ENCODE measurements at regions not wholly inside any gene's neighbourhood (a gene's known extent, or its start where the extent isn't known, plus 50 kb on each side); places are given as distances from the start of the nearest gene placed in this dataset.

DNA sequence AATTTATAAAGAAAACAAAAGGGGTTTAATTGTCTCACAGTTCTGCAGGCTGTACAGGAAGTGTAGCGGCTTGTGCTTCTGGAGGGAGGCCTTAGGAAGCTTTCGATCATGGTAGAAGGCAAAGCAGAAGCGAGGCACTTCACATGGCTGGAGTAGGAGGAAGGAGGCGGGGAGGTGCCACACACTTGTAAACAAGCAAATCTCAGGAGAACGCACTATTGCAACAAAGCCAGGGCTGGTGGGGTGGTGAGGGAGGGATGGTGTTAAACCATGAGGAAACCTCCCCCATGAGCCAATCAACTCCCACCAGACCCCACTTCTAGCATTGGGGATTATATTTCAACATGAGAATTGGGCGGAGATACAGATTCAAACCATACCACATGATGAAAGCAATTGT is 1116.3 kb downstream of the FAT4 start:
- WGBS, 3 donors, result 96 to 97% (median 97%) methylated on average over 6 of the region's 6 CpGs
- no peak overlapping the region for H3K4me3 ChIP-seq
- H3K27ac ChIP-seq, result no peak overlapping the region
- H3K4me1 ChIP-seq (ENCODE audit: insufficient read depth), result no peaks in the 10 kb centered on the region
- H3K27me3 ChIP-seq, result no peaks in the 10 kb centered on the region
- no peaks in the 10 kb centered on the region for H3K9me3 ChIP-seq
- TF ChIP-seq, protein P1, sequence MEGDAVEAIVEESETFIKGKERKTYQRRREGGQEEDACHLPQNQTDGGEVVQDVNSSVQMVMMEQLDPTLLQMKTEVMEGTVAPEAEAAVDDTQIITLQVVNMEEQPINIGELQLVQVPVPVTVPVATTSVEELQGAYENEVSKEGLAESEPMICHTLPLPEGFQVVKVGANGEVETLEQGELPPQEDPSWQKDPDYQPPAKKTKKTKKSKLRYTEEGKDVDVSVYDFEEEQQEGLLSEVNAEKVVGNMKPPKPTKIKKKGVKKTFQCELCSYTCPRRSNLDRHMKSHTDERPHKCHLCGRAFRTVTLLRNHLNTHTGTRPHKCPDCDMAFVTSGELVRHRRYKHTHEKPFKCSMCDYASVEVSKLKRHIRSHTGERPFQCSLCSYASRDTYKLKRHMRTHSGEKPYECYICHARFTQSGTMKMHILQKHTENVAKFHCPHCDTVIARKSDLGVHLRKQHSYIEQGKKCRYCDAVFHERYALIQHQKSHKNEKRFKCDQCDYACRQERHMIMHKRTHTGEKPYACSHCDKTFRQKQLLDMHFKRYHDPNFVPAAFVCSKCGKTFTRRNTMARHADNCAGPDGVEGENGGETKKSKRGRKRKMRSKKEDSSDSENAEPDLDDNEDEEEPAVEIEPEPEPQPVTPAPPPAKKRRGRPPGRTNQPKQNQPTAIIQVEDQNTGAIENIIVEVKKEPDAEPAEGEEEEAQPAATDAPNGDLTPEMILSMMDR (IDR thresholded peaks at IDR 0.05), result no peak
- TF ChIP-seq EP300 (IDR thresholded peaks at IDR 0.05) (no peak), POLR2A (IDR thresholded peaks at IDR 0.05) (no peak)
- no peak for DNase-seq
- no peaks in the 10 kb centered on the region for H3K36me3 ChIP-seq
- intact Hi-C loops (cut with DNase I), result no loop called here

GRCh38 chr4:126435491-126435890 is 1120.7 kb downstream of the FAT4 start:
- TF ChIP-seq, protein P1 (IDR thresholded peaks at IDR 0.05), result no peak
- TF ChIP-seq EP300 (IDR thresholded peaks at IDR 0.05) (no peak), POLR2A (IDR thresholded peaks at IDR 0.05) (no peak)
- Histone ChIP-seq H3K27ac (no peak overlapping the region), H3K4me3 (no peak overlapping the region), H3K27me3 (no peaks in the 10 kb centered on the region), H3K4me1 (ENCODE audit: insufficient read depth) (no peaks in the 10 kb centered on the region), H3K9me3 (no peaks in the 10 kb centered on the region), H3K36me3 (no peaks in the 10 kb centered on the region)
- 61 to 73% (median 69%) methylated on average over 2 of the region's 2 CpGs for WGBS, 3 donors
- DNase-seq, result no peak
- intact Hi-C loops (cut with DNase I), result no loop called here

GRCh38 chr4:126440297-126440696 is 1125.5 kb downstream of the FAT4 start:
- Histone ChIP-seq H3K9me3 (no peaks in the 10 kb centered on the region), H3K27me3 (no peaks in the 10 kb centered on the region), H3K36me3 (no peaks in the 10 kb centered on the region), H3K27ac (no peak overlapping the region), H3K4me1 (ENCODE audit: insufficient read depth) (no peaks in the 10 kb centered on the region), H3K4me3 (no peak overlapping the region)
- WGBS, 3 donors, result 76 to 77% (median 76%) methylated on average over 3 of the region's 3 CpGs
- DNase-seq, result no peak
- TF ChIP-seq, protein P1 (IDR thresholded peaks at IDR 0.05), result no peak
- intact Hi-C loops (cut with DNase I), result no loop called here

- H3K27me3 ChIP-seq, result no peaks in the 10 kb centered on the region
- TF ChIP-seq EP300 (IDR thresholded peaks at IDR 0.05), result no peak
- TF ChIP-seq POLR2A (IDR thresholded peaks at IDR 0.05), result no peak
- H3K9me3 ChIP-seq, result no peaks in the 10 kb centered on the region
- 33 to 38% (median 38%) methylated on average over 4 of the region's 4 CpGs for WGBS, 3 donors
- DNase-seq, result no peak
- no peak overlapping the region for H3K4me3 ChIP-seq
- intact Hi-C loops (cut with DNase I), result no loop called here
- H3K36me3 ChIP-seq, result no peaks in the 10 kb centered on the region
- no peaks in the 10 kb centered on the region for H3K4me1 ChIP-seq (ENCODE audit: insufficient read depth)
- H3K27ac ChIP-seq, result no peak overlapping the region
Measured at GRCh38 chr4:126441173-126442035, 1126.6 kb downstream of the FAT4 start.

GRCh38 chr4:126445596-126445995 is 1130.8 kb downstream of the FAT4 start:
- no peaks in the 10 kb centered on the region for H3K4me1 ChIP-seq (ENCODE audit: insufficient read depth)
- DNase-seq, result no peak
- H3K9me3 ChIP-seq, result no peaks in the 10 kb centered on the region
- intact Hi-C loops (cut with DNase I), result no loop called here
- WGBS, 3 donors, result 86 to 92% (median 90%) methylated on average over 1 of the region's 1 CpG
- H3K36me3 ChIP-seq, result no peaks in the 10 kb centered on the region
- no peaks in the 10 kb centered on the region for H3K27me3 ChIP-seq
- no peak overlapping the region for H3K27ac ChIP-seq
- H3K4me3 ChIP-seq, result no peak overlapping the region
- TF ChIP-seq POLR2A (IDR thresholded peaks at IDR 0.05) (no peak), EP300 (IDR thresholded peaks at IDR 0.05) (no peak)
- TF ChIP-seq, protein P1 (IDR thresholded peaks at IDR 0.05), result no peak
